ENCODE measurements at regions not wholly inside any gene's neighbourhood (a gene's known extent, or its start where the extent isn't known, plus 50 kb on each side); places are given as distances from the start of the nearest gene placed in this dataset.

DNA sequence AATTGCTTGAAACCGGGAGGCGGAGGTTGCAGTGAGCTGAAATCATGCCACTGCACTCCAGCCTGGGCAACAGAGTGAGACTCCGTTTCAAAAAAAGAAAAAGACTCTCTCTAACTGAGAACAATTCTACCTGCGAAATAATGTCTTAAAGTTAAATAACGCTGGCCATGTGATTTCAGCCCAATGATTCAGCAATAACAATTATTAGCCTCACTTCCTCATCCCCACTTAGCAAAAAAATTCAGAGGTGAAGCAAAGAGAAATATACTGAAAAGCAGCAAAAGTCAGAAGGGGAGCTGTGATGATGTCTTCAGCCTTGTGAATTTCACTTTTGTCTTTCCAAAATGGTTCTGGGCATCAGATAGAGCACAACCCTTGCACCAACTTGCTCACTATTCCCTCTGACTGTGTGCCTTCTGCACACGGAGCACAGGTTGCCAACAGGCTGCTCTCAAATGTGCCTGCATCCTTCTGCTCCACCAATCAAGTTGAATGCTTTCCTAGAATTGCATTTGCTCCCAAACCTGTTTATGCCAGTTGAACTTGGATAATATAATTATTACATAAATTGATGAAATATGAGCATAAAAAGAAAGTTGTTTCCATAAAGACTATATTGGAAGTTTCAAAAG, 79.8 kb upstream of the IPO9 start:
- intact Hi-C loops (cut with micrococcal nuclease; ENCODE audit: unreplicated experiment): no loop called here
- Histone ChIP-seq H3K4me3 (ENCODE audit: low read depth, low read length, poor library complexity, severe bottlenecking) (no peak overlapping the region), H3K36me3 (ENCODE audit: insufficient read depth, low read length, poor library complexity, severe bottlenecking) (no peaks in the 10 kb centered on the region), H3K9me3 (ENCODE audit: low read depth, low read length, poor library complexity, severe bottlenecking) (no peaks in the 10 kb centered on the region), H3K4me1 (ENCODE audit: insufficient read depth, low read length, poor library complexity, severe bottlenecking) (peaks cover 36% of the 10 kb centered on the region), H3K27ac (ENCODE audit: low read depth, low read length, poor library complexity, severe bottlenecking) (peak overlapping the region; percentile 21), H3K27me3 (replicated peaks; ENCODE audit: insufficient read depth, low read depth, low read length, poor library complexity) (no peaks in the 10 kb centered on the region)
- no TSS peak for BruUV-seq (replicated peaks)
- ChIA-PET CTCF (no interaction called here), POLR2A (ENCODE audit: low non-redundant PET) (no interaction called here)
- DNase-seq (ENCODE audit: low spot score): no peak
- no peak for TF ChIP-seq CTCF (conservative IDR thresholded peaks at IDR 0.05; ENCODE audit: low read depth, low read length)
- no peak for TF ChIP-seq EZH2 (IDR thresholded peaks at IDR 0.05; ENCODE audit: borderline replicate concordance, low read depth, low read length, poor library complexity, severe bottlenecking)

DNA sequence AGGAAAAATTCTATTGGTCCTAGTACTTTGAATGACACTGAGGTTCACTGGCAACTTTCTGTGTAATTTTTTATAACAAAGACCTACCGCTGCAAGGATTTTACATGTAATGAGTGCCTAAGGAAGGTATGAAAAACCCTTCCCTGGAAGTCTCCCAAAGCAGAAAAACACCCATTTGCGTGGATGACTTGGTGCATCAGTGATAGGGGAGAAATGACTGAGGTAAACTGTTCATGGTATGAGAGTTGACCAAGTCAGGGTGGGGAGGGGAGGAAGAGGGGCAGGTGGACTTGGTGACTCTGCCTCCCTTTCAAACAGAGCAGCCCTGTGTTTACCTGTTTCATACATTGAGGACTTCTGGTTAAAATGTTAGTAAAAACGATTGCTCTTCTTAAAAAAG, 78.8 kb upstream of the IPO9 start:
- Histone ChIP-seq H3K27ac (ENCODE audit: low read depth, low read length, poor library complexity, severe bottlenecking) (peak overlapping the region; percentile 3), H3K36me3 (ENCODE audit: insufficient read depth, low read length, poor library complexity, severe bottlenecking) (no peaks in the 10 kb centered on the region), H3K9me3 (ENCODE audit: low read depth, low read length, poor library complexity, severe bottlenecking) (no peaks in the 10 kb centered on the region), H3K27me3 (replicated peaks; ENCODE audit: insufficient read depth, low read depth, low read length, poor library complexity) (no peaks in the 10 kb centered on the region), H3K4me1 (ENCODE audit: insufficient read depth, low read length, poor library complexity, severe bottlenecking) (peaks cover 39% of the 10 kb centered on the region), H3K4me3 (ENCODE audit: low read depth, low read length, poor library complexity, severe bottlenecking) (no peak overlapping the region)
- ChIA-PET CTCF (no interaction called here), POLR2A (ENCODE audit: low non-redundant PET) (no interaction called here)
- TF ChIP-seq EZH2 (IDR thresholded peaks at IDR 0.05; ENCODE audit: borderline replicate concordance, low read depth, low read length, poor library complexity, severe bottlenecking) (no peak), CTCF (conservative IDR thresholded peaks at IDR 0.05; ENCODE audit: low read depth, low read length) (no peak)
- DNase-seq (ENCODE audit: low spot score): no peak
- no TSS peak for BruUV-seq (replicated peaks)
- intact Hi-C loops (cut with micrococcal nuclease; ENCODE audit: unreplicated experiment): no loop called here

- Histone ChIP-seq H3K4me1 (ENCODE audit: insufficient read depth, low read length, poor library complexity, severe bottlenecking) (peaks cover 39% of the 10 kb centered on the region), H3K4me3 (ENCODE audit: low read depth, low read length, poor library complexity, severe bottlenecking) (no peak overlapping the region), H3K27me3 (replicated peaks; ENCODE audit: insufficient read depth, low read depth, low read length, poor library complexity) (no peaks in the 10 kb centered on the region), H3K36me3 (ENCODE audit: insufficient read depth, low read length, poor library complexity, severe bottlenecking) (no peaks in the 10 kb centered on the region), H3K27ac (ENCODE audit: low read depth, low read length, poor library complexity, severe bottlenecking) (no peak overlapping the region), H3K9me3 (ENCODE audit: low read depth, low read length, poor library complexity, severe bottlenecking) (no peaks in the 10 kb centered on the region)
- TF ChIP-seq EZH2 (IDR thresholded peaks at IDR 0.05; ENCODE audit: borderline replicate concordance, low read depth, low read length, poor library complexity, severe bottlenecking) (no peak), CTCF (conservative IDR thresholded peaks at IDR 0.05; ENCODE audit: low read depth, low read length) (no peak)
- CTCF ChIA-PET: no interaction called here
- DNase-seq (ENCODE audit: low spot score): no peak
- intact Hi-C loops (cut with micrococcal nuclease; ENCODE audit: unreplicated experiment): no loop called here
- no TSS peak for BruUV-seq (replicated peaks)
- POLR2A ChIA-PET (ENCODE audit: low non-redundant PET): no interaction called here
Measured at GRCh38 chr1:201750934-201751333, 78.0 kb upstream of the IPO9 start.
